PC-3 (cell line): ENCODE measurements at regions not wholly inside any gene's neighbourhood (a gene's known extent, or its start where the extent isn't known, plus 50 kb on each side); places are given as distances from the start of the nearest gene placed in this dataset.

ENCODE experiments used
- ATAC-seq: fragments of 200-7000 bp; cut with Tn5 transposase; 2 replicates; pipeline ENCODE4 v1.9.1; 2020; ENCODE audit warnings: mild to moderate bottlenecking, moderate library complexity
- BruUV-seq: library from RNA; stranded (reverse); fragments of 400-500 nt; replicated peaks from 2 replicates; lab custom pipeline; 2021; lab: Mats Ljungman, UMichigan
- CTCF ChIA-PET: fragments of 300-600 bp; sonication (Branson Sonifier 250); formaldehyde crosslinking; loops from one replicate; lab custom pipeline; 2022; ENCODE audit warnings: antibody characterized with exemption; lab: Charles Lee
- POLR2A ChIA-PET: fragments of 300-600 bp; sonication (Branson Sonifier 250); formaldehyde crosslinking; loops from one replicate; lab custom pipeline; 2022; ENCODE audit warnings: antibody characterized with exemption; ENCODE audit not compliant: unreplicated experiment; lab: Charles Lee
- DNase-seq: peaks from one replicate; pipeline ENCODE4 v3.0.0-alpha.2; 2015
- H2AFZ ChIP-seq: fragments of 300-600 bp; sonication (generic); 2 replicates; pipeline ENCODE4 v1.6.0; 2016; ENCODE audit warnings: antibody characterized with exemption, low read length
- H3F3A ChIP-seq: fragments of 300-600 bp; sonication (generic); one replicate; pipeline ENCODE4 v1.6.0; 2017; ENCODE audit warnings: antibody characterized with exemption, low read length, control low read depth, mild to moderate bottlenecking; ENCODE audit not compliant: unreplicated experiment
- H3K27ac ChIP-seq: fragments of 300-600 bp; sonication (generic); 2 replicates; pipeline ENCODE4 v1.5.1; 2016; ENCODE audit warnings: mild to moderate bottlenecking, low read length
- H3K27me3 ChIP-seq: fragments of 300-600 bp; sonication (generic); 2 replicates; pipeline ENCODE4 v1.6.1; 2016; ENCODE audit warnings: low read length, mixed read lengths
- H3K36me3 ChIP-seq: fragments of 300-600 bp; sonication (generic); 2 replicates; pipeline ENCODE4 v1.6.1; 2016; ENCODE audit warnings: low read depth, mixed run types, low read length, mixed read lengths
- H3K4me1 ChIP-seq: fragments of 300-600 bp; sonication (generic); 2 replicates; pipeline ENCODE4 v1.5.1; 2016; ENCODE audit warnings: low read length; ENCODE audit not compliant: insufficient read depth
- H3K4me2 ChIP-seq: fragments of 300-600 bp; sonication (generic); 2 replicates; pipeline ENCODE4 v1.6.0; 2016; ENCODE audit warnings: low read length
- H3K4me3 ChIP-seq: fragments of 300-600 bp; sonication (generic); 2 replicates; pipeline ENCODE4 v1.5.1; 2016; ENCODE audit warnings: mild to moderate bottlenecking, low read length, mixed read lengths
- H3K79me2 ChIP-seq: fragments of 300-600 bp; sonication (generic); 2 replicates; pipeline ENCODE4 v1.6.1; 2017; ENCODE audit warnings: low read length, mixed read lengths
- H3K9ac ChIP-seq: fragments of 300-600 bp; sonication (generic); 2 replicates; pipeline ENCODE4 v1.6.0; 2016; ENCODE audit warnings: mild to moderate bottlenecking, low read length
- H3K9me2 ChIP-seq: fragments of 300-600 bp; sonication (generic); replicated peaks from 2 replicates; pipeline ENCODE4 v1.6.1; 2016; ENCODE audit warnings: mixed run types, low read length, mixed read lengths
- H3K9me3 ChIP-seq: fragments of 300-600 bp; sonication (generic); 2 replicates; pipeline ENCODE4 v1.6.1; 2016; ENCODE audit warnings: low read length, mixed read lengths
- H4K20me1 ChIP-seq: fragments of 300-600 bp; sonication (generic); 2 replicates; pipeline ENCODE4 v1.6.1; 2016; ENCODE audit warnings: low read length, mixed read lengths
- EZH2 ChIP-seq: fragments of 300-600 bp; sonication (generic); IDR thresholded peaks from one replicate; pipeline ENCODE4 v1.6.1; 2017; ENCODE audit warnings: antibody characterized with exemption, mild to moderate bottlenecking, low read length; ENCODE audit not compliant: unreplicated experiment
- EZH2phosphoT487 ChIP-seq: fragments of 300-600 bp; sonication (generic); IDR thresholded peaks from 2 replicates; pipeline ENCODE4 v1.6.1; 2018; ENCODE audit warnings: mild to moderate bottlenecking, antibody characterized with exemption, low read length, borderline replicate concordance
- intact Hi-C: fragments of 100-400 bp; cut with micrococcal nuclease; formaldehyde crosslinking; loops from 2 replicates; pipeline ENCODE4 v1.9.0; 2023
- TF ChIP-seq, protein P1 (sequence below): fragments of 300-600 bp; sonication (generic); conservative IDR thresholded peaks from 2 replicates; pipeline ENCODE4 v1.5.1; 2017; ENCODE audit warnings: antibody characterized with exemption, low read depth, mild to moderate bottlenecking, low read length

DNA sequence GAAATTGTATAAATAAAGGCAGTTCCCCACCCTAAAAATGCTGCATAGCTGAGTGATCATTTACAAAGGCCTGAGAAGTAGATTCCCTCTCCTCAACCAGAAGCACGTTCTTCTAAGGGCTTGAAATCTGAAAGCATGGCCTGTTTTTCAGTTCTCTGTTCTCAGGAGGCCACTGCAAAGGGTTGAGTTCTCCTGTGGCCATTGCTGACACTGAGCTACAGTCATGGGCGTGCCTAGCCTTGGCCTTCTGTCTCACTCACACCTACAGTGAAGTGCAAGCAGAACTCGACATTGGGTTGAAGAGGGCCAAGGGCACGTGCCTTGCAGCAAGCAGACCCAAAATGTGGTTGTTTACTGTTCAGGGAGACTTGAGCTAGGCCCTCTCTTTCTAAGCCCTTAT, 276.6 kb upstream of the VLDLR start:
- no peaks in the 10 kb centered on the region for H3K79me2 ChIP-seq
- no peaks in the 10 kb centered on the region for H3K27me3 ChIP-seq
- no peak overlapping the region for H3K27ac ChIP-seq
- BruUV-seq, result no TSS peak
- H3K9me2 ChIP-seq, result no peaks in the 10 kb centered on the region
- H3K4me1 ChIP-seq, result no peaks in the 10 kb centered on the region
- intact Hi-C loops, result no loop called here
- ATAC-seq (no peak), DNase-seq (no peak)
- no peaks in the 10 kb centered on the region for H3F3A ChIP-seq
- CTCF ChIA-PET, result no interaction called here
- TF ChIP-seq EZH2phosphoT487 (no peak), EZH2 (no peak)
- TF ChIP-seq, protein P1, sequence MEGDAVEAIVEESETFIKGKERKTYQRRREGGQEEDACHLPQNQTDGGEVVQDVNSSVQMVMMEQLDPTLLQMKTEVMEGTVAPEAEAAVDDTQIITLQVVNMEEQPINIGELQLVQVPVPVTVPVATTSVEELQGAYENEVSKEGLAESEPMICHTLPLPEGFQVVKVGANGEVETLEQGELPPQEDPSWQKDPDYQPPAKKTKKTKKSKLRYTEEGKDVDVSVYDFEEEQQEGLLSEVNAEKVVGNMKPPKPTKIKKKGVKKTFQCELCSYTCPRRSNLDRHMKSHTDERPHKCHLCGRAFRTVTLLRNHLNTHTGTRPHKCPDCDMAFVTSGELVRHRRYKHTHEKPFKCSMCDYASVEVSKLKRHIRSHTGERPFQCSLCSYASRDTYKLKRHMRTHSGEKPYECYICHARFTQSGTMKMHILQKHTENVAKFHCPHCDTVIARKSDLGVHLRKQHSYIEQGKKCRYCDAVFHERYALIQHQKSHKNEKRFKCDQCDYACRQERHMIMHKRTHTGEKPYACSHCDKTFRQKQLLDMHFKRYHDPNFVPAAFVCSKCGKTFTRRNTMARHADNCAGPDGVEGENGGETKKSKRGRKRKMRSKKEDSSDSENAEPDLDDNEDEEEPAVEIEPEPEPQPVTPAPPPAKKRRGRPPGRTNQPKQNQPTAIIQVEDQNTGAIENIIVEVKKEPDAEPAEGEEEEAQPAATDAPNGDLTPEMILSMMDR, result no peak
- H3K4me2 ChIP-seq, result no peak overlapping the region
- no peak overlapping the region for H3K9ac ChIP-seq
- H3K4me3 ChIP-seq, result no peak overlapping the region
- POLR2A ChIA-PET, result no interaction called here
- no peaks in the 10 kb centered on the region for H3K36me3 ChIP-seq
- H2AFZ ChIP-seq, result no peak overlapping the region
- H3K9me3 ChIP-seq, result no peaks in the 10 kb centered on the region
- H4K20me1 ChIP-seq, result no peaks in the 10 kb centered on the region

DNA sequence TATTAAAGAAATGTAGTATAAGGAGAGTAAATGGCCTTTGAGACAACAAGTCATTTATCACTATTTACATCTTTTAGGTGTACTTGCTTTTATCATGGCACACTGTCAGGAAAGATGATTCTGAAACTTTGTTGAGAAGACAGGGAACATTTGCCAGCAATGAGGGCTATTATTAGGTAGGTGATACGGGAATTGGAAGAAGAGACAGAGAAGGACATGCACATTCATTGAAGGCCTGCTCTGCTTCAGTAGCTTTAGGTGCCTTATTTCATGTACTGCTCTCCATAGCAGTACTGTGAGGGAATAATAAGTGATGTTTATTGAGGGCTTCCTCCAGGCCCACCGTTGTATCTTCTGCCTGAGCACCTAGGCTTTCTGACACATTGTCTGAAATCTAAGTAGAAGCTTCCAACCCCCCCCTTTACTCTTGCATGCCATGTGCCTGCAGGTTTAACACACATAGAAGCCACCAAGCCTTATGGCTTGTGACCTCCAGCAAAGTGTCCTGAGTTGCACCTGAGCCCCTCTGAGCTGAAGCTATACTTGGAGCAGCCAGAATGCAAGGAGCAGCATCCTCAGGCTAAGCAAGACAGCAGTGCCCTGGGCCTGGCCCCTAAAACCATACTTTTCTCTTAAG, 275.2 kb upstream of the VLDLR start:
- H3K9me3 ChIP-seq, result no peaks in the 10 kb centered on the region
- H3K4me3 ChIP-seq, result no peak overlapping the region
- no peaks in the 10 kb centered on the region for H3F3A ChIP-seq
- H3K36me3 ChIP-seq, result no peaks in the 10 kb centered on the region
- DNase-seq (no peak), ATAC-seq (no peak)
- intact Hi-C loops, result no loop called here
- no peak overlapping the region for H3K9ac ChIP-seq
- TF ChIP-seq EZH2phosphoT487 (no peak), EZH2 (no peak)
- TF ChIP-seq, protein P1, result no peak
- no peaks in the 10 kb centered on the region for H3K79me2 ChIP-seq
- no peaks in the 10 kb centered on the region for H3K27me3 ChIP-seq
- H3K4me2 ChIP-seq, result no peak overlapping the region
- BruUV-seq, result no TSS peak
- H3K9me2 ChIP-seq, result no peaks in the 10 kb centered on the region
- H2AFZ ChIP-seq, result no peak overlapping the region
- CTCF ChIA-PET, result no interaction called here
- POLR2A ChIA-PET, result no interaction called here
- no peak overlapping the region for H3K27ac ChIP-seq
- H3K4me1 ChIP-seq, result no peaks in the 10 kb centered on the region
- H4K20me1 ChIP-seq, result no peaks in the 10 kb centered on the region

DNA sequence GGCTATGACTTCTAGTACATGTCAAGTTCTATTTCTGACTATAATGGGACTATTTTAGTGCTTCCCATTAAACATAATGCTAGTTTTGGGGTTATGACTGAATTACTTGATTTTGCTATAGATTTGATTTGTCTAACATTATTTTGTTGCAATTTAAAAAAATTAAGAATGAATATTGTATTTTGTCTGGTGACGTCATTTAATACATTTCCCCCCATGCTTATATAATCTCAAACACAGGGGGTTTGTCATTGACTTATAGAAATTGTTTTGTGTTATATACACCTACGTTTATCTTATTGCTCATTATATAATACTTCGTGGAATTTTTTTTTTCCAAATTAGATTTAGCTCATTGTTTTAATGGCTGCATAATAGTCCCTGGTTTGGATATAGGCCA, 270.3 kb upstream of the VLDLR start:
- Histone ChIP-seq H3K9me2 (no peaks in the 10 kb centered on the region), H3K4me1 (no peaks in the 10 kb centered on the region), H3K9ac (no peak overlapping the region), H4K20me1 (no peaks in the 10 kb centered on the region), H3F3A (no peaks in the 10 kb centered on the region), H3K4me3 (no peak overlapping the region), H2AFZ (no peak overlapping the region), H3K4me2 (no peak overlapping the region), H3K27ac (no peak overlapping the region), H3K9me3 (no peaks in the 10 kb centered on the region), H3K27me3 (peaks cover 4% of the 10 kb centered on the region; the same call in 1 of the 2 replicates), H3K36me3 (no peaks in the 10 kb centered on the region), H3K79me2 (no peaks in the 10 kb centered on the region)
- ATAC-seq (no peak), DNase-seq (no peak)
- ChIA-PET CTCF (no interaction called here), POLR2A (no interaction called here)
- no TSS peak for BruUV-seq
- intact Hi-C loops, result no loop called here
- TF ChIP-seq, protein P1, result no peak
- TF ChIP-seq EZH2phosphoT487, result no peak
- TF ChIP-seq EZH2, result no peak
